Psoas muscle (tissue), 7 donors: ENCODE measurements at regions not wholly inside any gene's neighbourhood (a gene's known extent, or its start where the extent isn't known, plus 50 kb on each side); places are given as distances from the start of the nearest gene placed in this dataset.

Experiments used
- ATAC-seq, 4 donors: fragments of 200-7000 bp; cut with Tn5 transposase; one replicate each; pipeline ENCODE4 v1.9.1; 2020; ENCODE audit warnings: moderate library complexity in 3 of 4, mild to moderate bottlenecking in 2 of 4
- DNase-seq, 2 donors: peaks; one replicate each; pipeline ENCODE4 v3.0.0-alpha.2; 2020
- H3K27ac ChIP-seq: fragments of 200-600 bp; one replicate; pipeline ENCODE4 v1.8.0; 2022
- H3K27me3 ChIP-seq, 3 donors: fragments of 200-600 bp in 1 of 3; one replicate each; pipeline versions ENCODE4 v1.6.1 to v1.8.0; 2013 to 2022; ENCODE audit warnings: low read length in 2 of 3, mild to moderate bottlenecking in 2 of 3, moderate library complexity in 1 of 3; ENCODE audit not compliant: insufficient read depth in 3 of 3
- H3K36me3 ChIP-seq, 2 donors: fragments of 200-600 bp in 1 of 2; one replicate each; pipeline versions ENCODE4 v1.6.1 to v1.8.0; 2013 to 2022; ENCODE audit warnings: low read depth in 1 of 2, mild to moderate bottlenecking in 1 of 2, moderate library complexity in 1 of 2; ENCODE audit not compliant: insufficient read depth in 1 of 2
- H3K4me1 ChIP-seq: fragments of 200-600 bp; one replicate; pipeline ENCODE4 v1.8.0; 2022
- H3K4me3 ChIP-seq: fragments of 200-600 bp; one replicate; pipeline ENCODE4 v1.8.0; 2022; ENCODE audit warnings: mild to moderate bottlenecking
- H3K9me3 ChIP-seq: fragments of 200-600 bp; one replicate; pipeline ENCODE4 v1.8.0; 2022
- WGBS, 3 donors: extraction: QIAGEN DNeasy Blood & Tissue Kit; methylation state at CpG; one replicate each; pipeline versions ENCODE4 v1.1.6 to v1.1.7; 2013; 5-methylcytosine and 5-hydroxymethylcytosine counted together
- intact Hi-C, 2 donors: fragments of 100-400 bp; cut with DNase I; formaldehyde crosslinking; loops; one replicate each; pipeline versions ENCODE4 v1.11.0 to v1.14.2; 2022
- TF ChIP-seq, protein P1 (sequence below): fragments of 200-600 bp; IDR thresholded peaks from one replicate; pipeline ENCODE4 v1.8.0; 2022; ENCODE audit warnings: antibody characterized with exemption
- donor health status: healthy with polysubstance abuse.
- donor health status: DM: no; HTN: no; CAD: no; lungs with moderate emphysema.
- donor health status: Bipolar disorder and iron deficiency.
- donor health status: healthy.
- donor health status: DM: yes; HTN: yes; CAD: no.
- donor health status: DM: no; HTN: no; CAD: no.
- donor health status: DM: yes; HTN: yes; CAD: no.

DNA sequence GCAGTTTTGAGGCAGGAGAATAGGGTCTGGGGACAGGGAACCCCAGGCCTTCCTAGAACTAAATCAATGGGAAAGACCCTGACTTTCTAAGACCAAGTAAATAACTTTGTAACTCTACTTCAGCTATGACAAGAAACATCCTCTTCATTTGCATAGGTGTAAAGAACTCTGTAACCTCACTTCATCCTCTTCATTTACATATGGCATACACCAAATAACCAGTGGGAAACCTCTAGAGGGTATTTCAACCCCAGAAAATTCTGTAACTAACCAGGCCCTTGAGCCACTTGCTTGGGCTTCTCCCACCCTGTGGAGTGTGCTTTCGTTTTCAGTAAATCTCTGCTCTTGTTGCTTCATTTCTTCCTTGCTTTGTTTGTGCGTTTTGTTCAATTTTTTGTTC lies 495.6 kb downstream of the SIPA1L2 start:
- TF ChIP-seq, protein P1, sequence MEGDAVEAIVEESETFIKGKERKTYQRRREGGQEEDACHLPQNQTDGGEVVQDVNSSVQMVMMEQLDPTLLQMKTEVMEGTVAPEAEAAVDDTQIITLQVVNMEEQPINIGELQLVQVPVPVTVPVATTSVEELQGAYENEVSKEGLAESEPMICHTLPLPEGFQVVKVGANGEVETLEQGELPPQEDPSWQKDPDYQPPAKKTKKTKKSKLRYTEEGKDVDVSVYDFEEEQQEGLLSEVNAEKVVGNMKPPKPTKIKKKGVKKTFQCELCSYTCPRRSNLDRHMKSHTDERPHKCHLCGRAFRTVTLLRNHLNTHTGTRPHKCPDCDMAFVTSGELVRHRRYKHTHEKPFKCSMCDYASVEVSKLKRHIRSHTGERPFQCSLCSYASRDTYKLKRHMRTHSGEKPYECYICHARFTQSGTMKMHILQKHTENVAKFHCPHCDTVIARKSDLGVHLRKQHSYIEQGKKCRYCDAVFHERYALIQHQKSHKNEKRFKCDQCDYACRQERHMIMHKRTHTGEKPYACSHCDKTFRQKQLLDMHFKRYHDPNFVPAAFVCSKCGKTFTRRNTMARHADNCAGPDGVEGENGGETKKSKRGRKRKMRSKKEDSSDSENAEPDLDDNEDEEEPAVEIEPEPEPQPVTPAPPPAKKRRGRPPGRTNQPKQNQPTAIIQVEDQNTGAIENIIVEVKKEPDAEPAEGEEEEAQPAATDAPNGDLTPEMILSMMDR = no peak
- Histone ChIP-seq H3K36me3 (no peaks in the 10 kb centered on the region), H3K4me3 (no peak overlapping the region), H3K9me3 (no peaks in the 10 kb centered on the region), H3K27me3 (no peaks in the 10 kb centered on the region), H3K4me1 (no peaks in the 10 kb centered on the region), H3K27ac (no peak overlapping the region)
- 81 to 89% (median 83%) methylated on average over 2 of the region's 2 CpGs for WGBS, 3 donors
- no peak for DNase-seq
- no peak for ATAC-seq
- intact Hi-C loops = no loop called here

GRCh38 chr1:232132572-232132971 lies 497.4 kb downstream of the SIPA1L2 start:
- Histone ChIP-seq H3K9me3 (no peaks in the 10 kb centered on the region), H3K27me3 (no peaks in the 10 kb centered on the region), H3K27ac (no peak overlapping the region), H3K36me3 (no peaks in the 10 kb centered on the region), H3K4me3 (no peak overlapping the region), H3K4me1 (no peaks in the 10 kb centered on the region)
- 90 to 91% (median 90%) methylated on average over 1 of the region's 1 CpG for WGBS, 3 donors
- DNase-seq (no peak), ATAC-seq (no peak)
- intact Hi-C loops = no loop called here
- TF ChIP-seq, protein P1 = no peak

GRCh38 chr1:232131715-232132391 lies 498.1 kb downstream of the SIPA1L2 start:
- no peak for ATAC-seq
- 58 to 75% (median 65%) methylated on average over 1 of the region's 1 CpG for WGBS, 3 donors
- no peak for DNase-seq
- no peaks in the 10 kb centered on the region for H3K4me1 ChIP-seq
- TF ChIP-seq, protein P1 = no peak
- no peaks in the 10 kb centered on the region for H3K9me3 ChIP-seq
- H3K4me3 ChIP-seq = no peak overlapping the region
- H3K36me3 ChIP-seq = no peaks in the 10 kb centered on the region
- intact Hi-C loops = no loop called here
- no peaks in the 10 kb centered on the region for H3K27me3 ChIP-seq
- H3K27ac ChIP-seq = no peak overlapping the region

GRCh38 chr1:232130815-232131480 lies 499.0 kb downstream of the SIPA1L2 start:
- ATAC-seq (no peak), DNase-seq (no peak)
- intact Hi-C loops = no loop called here
- H3K36me3 ChIP-seq = no peaks in the 10 kb centered on the region
- H3K27ac ChIP-seq = no peak overlapping the region
- no peak overlapping the region for H3K4me3 ChIP-seq
- no peaks in the 10 kb centered on the region for H3K9me3 ChIP-seq
- no peaks in the 10 kb centered on the region for H3K4me1 ChIP-seq
- 73 to 84% (median 74%) methylated on average over 4 of the region's 4 CpGs for WGBS, 3 donors
- TF ChIP-seq, protein P1 = no peak
- no peaks in the 10 kb centered on the region for H3K27me3 ChIP-seq

- ATAC-seq (no peak), DNase-seq (no peak)
- intact Hi-C loops = no loop called here
- H3K9me3 ChIP-seq = peaks cover 6% of the 10 kb centered on the region
- H3K4me1 ChIP-seq = no peaks in the 10 kb centered on the region
- H3K27ac ChIP-seq = no peak overlapping the region
- 77 to 90% (median 78%) methylated on average over 2 of the region's 2 CpGs for WGBS, 3 donors
- H3K4me3 ChIP-seq = no peak overlapping the region
- H3K27me3 ChIP-seq = no peaks in the 10 kb centered on the region
- TF ChIP-seq, protein P1 = no peak
- H3K36me3 ChIP-seq = no peaks in the 10 kb centered on the region
Observed at GRCh38 chr1:232127190-232127589, 500.6 kb downstream of the DISC1 start.
